K562 (cell line): ENCODE measurements at regions not wholly inside any gene's neighbourhood (a gene's known extent, or its start where the extent isn't known, plus 50 kb on each side); places are given as distances from the start of the nearest gene placed in this dataset.

Source experiments
- ETV6 ChIP-seq, 3 experiments: fragments of 150-350 bp in 1 of 3; sonication (generic) in 1 of 3; formaldehyde crosslinking in 1 of 3; IDR thresholded peaks; 2 replicates each; pipeline versions ENCODE4 v1.6.1 to v1.8.0; 2014 to 2022; ENCODE audit warnings: borderline replicate concordance in 2 of 3, low read depth in 2 of 3, antibody characterized with exemption in 1 of 3, low read length in 1 of 3, mild to moderate bottlenecking in 1 of 3, missing genetic modification reagents in 1 of 3
- FOS ChIP-seq: IDR thresholded peaks from 3 replicates; pipeline ENCODE4 v1.6.1; 2011; ENCODE audit not compliant: insufficient read length; ENCODE audit errors: extremely low read depth
- JUND ChIP-seq, 2 experiments: IDR thresholded peaks; 2 replicates in 1 of 2; 3 replicates in 1 of 2; pipeline ENCODE4 v1.6.1; 2011; ENCODE audit warnings: borderline replicate concordance in 2 of 2, low read depth in 2 of 2, low read length in 2 of 2, improper control_type of control experiment in 1 of 2, missing biosample characterization in 1 of 2, missing genetic modification characterization in 1 of 2, missing genetic modification reagents in 1 of 2
- RAD21 ChIP-seq, 2 experiments: fragments of 250-450 bp in 1 of 2; fragments of 450-650 bp in 1 of 2; sonication (Bioruptor Pico) in 1 of 2; formaldehyde crosslinking in 1 of 2; IDR thresholded peaks in 1 of 2; conservative IDR thresholded peaks in 1 of 2; 2 replicates each; pipeline versions ENCODE4 v1.4.0 to v1.8.0; 2020 to 2022; ENCODE audit warnings: mild to moderate bottlenecking in 2 of 2, moderate library complexity in 1 of 2
- SMAD3 ChIP-seq: fragments of 450-650 bp; formaldehyde crosslinking; conservative IDR thresholded peaks from 2 replicates; pipeline ENCODE4 v1.4.0; 2020; ENCODE audit warnings: mild to moderate bottlenecking
- SMARCA4 ChIP-seq: fragments of 450-650 bp; IDR thresholded peaks from 2 replicates; pipeline ENCODE4 v1.6.1; 2016
- ZEB2 ChIP-seq: fragments of 450-650 bp; IDR thresholded peaks from 2 replicates; pipeline ENCODE4 v1.6.1; 2016
- TF ChIP-seq, protein P1 (sequence below): sonication (generic); formaldehyde crosslinking; IDR thresholded peaks from 2 replicates; pipeline ENCODE4 v1.8.0; 2023; ENCODE audit warnings: mild to moderate bottlenecking, missing genetic modification reagents
- TF ChIP-seq, protein P2 (sequence below): fragments of 250-450 bp; sonication (Bioruptor Pico); IDR thresholded peaks from 2 replicates; pipeline ENCODE4 v1.4.0; 2020; ENCODE audit warnings: borderline replicate concordance

DNA sequence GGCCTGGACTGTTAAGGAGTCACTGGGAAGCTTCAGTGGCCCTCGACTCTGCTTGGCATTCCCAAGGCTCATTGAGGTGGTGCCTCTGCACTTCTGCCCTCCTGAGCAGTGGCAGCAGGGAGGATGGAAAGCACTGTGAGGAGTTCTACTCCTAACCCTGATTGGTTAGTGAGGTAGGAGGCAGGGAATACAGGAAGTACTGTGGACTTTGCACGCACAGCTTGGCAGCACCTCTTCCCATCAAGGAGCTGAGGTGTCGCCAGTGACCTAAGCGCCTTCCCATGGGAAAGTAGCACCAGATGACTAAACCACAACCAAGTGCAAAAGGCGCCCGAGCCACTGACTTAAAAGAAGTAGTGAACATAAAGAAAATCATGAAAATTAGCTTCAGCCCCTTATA lies 152.5 kb upstream of the CADM1 start (continued):
- TF ChIP-seq, protein P1, sequence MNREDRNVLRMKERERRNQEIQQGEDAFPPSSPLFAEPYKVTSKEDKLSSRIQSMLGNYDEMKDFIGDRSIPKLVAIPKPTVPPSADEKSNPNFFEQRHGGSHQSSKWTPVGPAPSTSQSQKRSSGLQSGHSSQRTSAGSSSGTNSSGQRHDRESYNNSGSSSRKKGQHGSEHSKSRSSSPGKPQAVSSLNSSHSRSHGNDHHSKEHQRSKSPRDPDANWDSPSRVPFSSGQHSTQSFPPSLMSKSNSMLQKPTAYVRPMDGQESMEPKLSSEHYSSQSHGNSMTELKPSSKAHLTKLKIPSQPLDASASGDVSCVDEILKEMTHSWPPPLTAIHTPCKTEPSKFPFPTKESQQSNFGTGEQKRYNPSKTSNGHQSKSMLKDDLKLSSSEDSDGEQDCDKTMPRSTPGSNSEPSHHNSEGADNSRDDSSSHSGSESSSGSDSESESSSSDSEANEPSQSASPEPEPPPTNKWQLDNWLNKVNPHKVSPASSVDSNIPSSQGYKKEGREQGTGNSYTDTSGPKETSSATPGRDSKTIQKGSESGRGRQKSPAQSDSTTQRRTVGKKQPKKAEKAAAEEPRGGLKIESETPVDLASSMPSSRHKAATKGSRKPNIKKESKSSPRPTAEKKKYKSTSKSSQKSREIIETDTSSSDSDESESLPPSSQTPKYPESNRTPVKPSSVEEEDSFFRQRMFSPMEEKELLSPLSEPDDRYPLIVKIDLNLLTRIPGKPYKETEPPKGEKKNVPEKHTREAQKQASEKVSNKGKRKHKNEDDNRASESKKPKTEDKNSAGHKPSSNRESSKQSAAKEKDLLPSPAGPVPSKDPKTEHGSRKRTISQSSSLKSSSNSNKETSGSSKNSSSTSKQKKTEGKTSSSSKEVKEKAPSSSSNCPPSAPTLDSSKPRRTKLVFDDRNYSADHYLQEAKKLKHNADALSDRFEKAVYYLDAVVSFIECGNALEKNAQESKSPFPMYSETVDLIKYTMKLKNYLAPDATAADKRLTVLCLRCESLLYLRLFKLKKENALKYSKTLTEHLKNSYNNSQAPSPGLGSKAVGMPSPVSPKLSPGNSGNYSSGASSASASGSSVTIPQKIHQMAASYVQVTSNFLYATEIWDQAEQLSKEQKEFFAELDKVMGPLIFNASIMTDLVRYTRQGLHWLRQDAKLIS, result no peak
- no peak for TF ChIP-seq FOS
- TF ChIP-seq ETV6 (IDR thresholded peaks at IDR 0.05; ENCODE audit: borderline replicate concordance in 1 of 2, low read depth in 2 of 2, low read length in 1 of 2), result no peak
- no peak for TF ChIP-seq ETV6 (CRISPR knock-in tag; IDR thresholded peaks at IDR 0.05; ENCODE audit: borderline replicate concordance)
- TF ChIP-seq SMARCA4, result no peak
- no peak for TF ChIP-seq RAD21 (CRISPR knock-in tag; conservative IDR thresholded peaks at IDR 0.05 in 1 of 2, IDR thresholded peaks at IDR 0.05 in 1 of 2)
- TF ChIP-seq, protein P2, sequence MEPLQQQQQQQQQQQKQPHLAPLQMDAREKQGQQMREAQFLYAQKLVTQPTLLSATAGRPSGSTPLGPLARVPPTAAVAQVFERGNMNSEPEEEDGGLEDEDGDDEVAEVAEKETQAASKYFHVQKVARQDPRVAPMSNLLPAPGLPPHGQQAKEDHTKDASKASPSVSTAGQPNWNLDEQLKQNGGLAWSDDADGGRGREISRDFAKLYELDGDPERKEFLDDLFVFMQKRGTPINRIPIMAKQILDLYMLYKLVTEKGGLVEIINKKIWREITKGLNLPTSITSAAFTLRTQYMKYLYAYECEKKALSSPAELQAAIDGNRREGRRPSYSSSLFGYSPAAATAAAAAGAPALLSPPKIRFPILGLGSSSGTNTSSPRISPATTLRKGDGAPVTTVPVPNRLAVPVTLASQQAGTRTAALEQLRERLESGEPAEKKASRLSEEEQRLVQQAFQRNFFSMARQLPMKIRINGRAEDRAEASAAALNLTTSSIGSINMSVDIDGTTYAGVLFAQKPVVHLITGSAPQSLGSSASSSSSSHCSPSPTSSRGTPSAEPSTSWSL, result no peak
- TF ChIP-seq SMAD3 (CRISPR knock-in tag), result no peak
- TF ChIP-seq JUND (IDR thresholded peaks at IDR 0.05; ENCODE audit: borderline replicate concordance, low read depth, low read length), result no peak
- no peak for TF ChIP-seq JUND (tag; IDR thresholded peaks at IDR 0.05; ENCODE audit: borderline replicate concordance, low read depth, low read length)
- no peak for TF ChIP-seq ZEB2
